ENCODE measurements at regions not wholly inside any gene's neighbourhood (a gene's known extent, or its start where the extent isn't known, plus 50 kb on each side); places are given as distances from the start of the nearest gene placed in this dataset.
"Not testable (repeated sequence)": the region's sequence is repeated elsewhere in the genome, so short reads cannot be mapped to it uniquely, and the experiment has no call there.

GRCh38 chr19:27971071-27971470 lies 1241.9 kb downstream of the UQCRFS1 start:
- no peak for DNase-seq (ENCODE audit: low spot score)
- Mint-ChIP-seq H3K4me3 (ENCODE audit: unreplicated experiment) (no peak overlapping the region), H3K27ac (ENCODE audit: unreplicated experiment) (no peak overlapping the region), H3K27me3 (ENCODE audit: unreplicated experiment) (no peaks in the 10 kb centered on the region), H3K9me3 (ENCODE audit: unreplicated experiment) (no peaks in the 10 kb centered on the region), H3K36me3 (ENCODE audit: low read depth, unreplicated experiment) (no peaks in the 10 kb centered on the region), H3K4me1 (ENCODE audit: unreplicated experiment) (peaks cover 9% of the 10 kb centered on the region)
- TF ChIP-seq CTCF (IDR thresholded peaks at IDR 0.05; ENCODE audit: unreplicated experiment): no peak

- Mint-ChIP-seq H3K4me3 (ENCODE audit: unreplicated experiment) (no peak overlapping the region), H3K9me3 (ENCODE audit: unreplicated experiment) (no peaks in the 10 kb centered on the region), H3K36me3 (ENCODE audit: low read depth, unreplicated experiment) (no peaks in the 10 kb centered on the region), H3K27me3 (ENCODE audit: unreplicated experiment) (no peaks in the 10 kb centered on the region), H3K27ac (ENCODE audit: unreplicated experiment) (no peak overlapping the region), H3K4me1 (ENCODE audit: unreplicated experiment) (no peaks in the 10 kb centered on the region)
- no peak for TF ChIP-seq CTCF (IDR thresholded peaks at IDR 0.05; ENCODE audit: unreplicated experiment)
- DNase-seq (ENCODE audit: low spot score): no peak
Observed at GRCh38 chr19:27966390-27966816, 1246.5 kb downstream of the UQCRFS1 start.

GRCh38 chr19:27964185-27964584 lies 1248.8 kb downstream of the UQCRFS1 start:
- Mint-ChIP-seq H3K27ac (ENCODE audit: unreplicated experiment) (no peak overlapping the region), H3K9me3 (ENCODE audit: unreplicated experiment) (no peaks in the 10 kb centered on the region), H3K27me3 (ENCODE audit: unreplicated experiment) (no peaks in the 10 kb centered on the region), H3K36me3 (ENCODE audit: low read depth, unreplicated experiment) (no peaks in the 10 kb centered on the region), H3K4me3 (ENCODE audit: unreplicated experiment) (no peak overlapping the region), H3K4me1 (ENCODE audit: unreplicated experiment) (no peaks in the 10 kb centered on the region)
- DNase-seq (ENCODE audit: low spot score): no peak
- TF ChIP-seq CTCF (IDR thresholded peaks at IDR 0.05; ENCODE audit: unreplicated experiment): no peak

- Mint-ChIP-seq H3K27ac (ENCODE audit: unreplicated experiment) (no peak overlapping the region), H3K4me1 (ENCODE audit: unreplicated experiment) (no peaks in the 10 kb centered on the region), H3K9me3 (ENCODE audit: unreplicated experiment) (no peaks in the 10 kb centered on the region), H3K27me3 (ENCODE audit: unreplicated experiment) (no peaks in the 10 kb centered on the region), H3K4me3 (ENCODE audit: unreplicated experiment) (no peak overlapping the region), H3K36me3 (ENCODE audit: low read depth, unreplicated experiment) (no peaks in the 10 kb centered on the region)
- TF ChIP-seq CTCF (IDR thresholded peaks at IDR 0.05; ENCODE audit: unreplicated experiment): no peak
- DNase-seq (ENCODE audit: low spot score): no peak
Observed at GRCh38 chr19:27962264-27962663, 1250.7 kb downstream of the UQCRFS1 start.

GRCh38 chr19:27955485-27956480 lies 1257.2 kb downstream of the UQCRFS1 start:
- no peak for TF ChIP-seq CTCF (IDR thresholded peaks at IDR 0.05; ENCODE audit: unreplicated experiment)

GRCh38 chr19:27942607-27943006 lies 1270.3 kb downstream of the UQCRFS1 start:
- not testable (repeated sequence) for H3K27me3 Mint-ChIP-seq (ENCODE audit: unreplicated experiment); DNase-seq (ENCODE audit: low spot score); H3K4me1 Mint-ChIP-seq (ENCODE audit: unreplicated experiment); H3K36me3 Mint-ChIP-seq (ENCODE audit: low read depth, unreplicated experiment); H3K4me3 Mint-ChIP-seq (ENCODE audit: unreplicated experiment); H3K27ac Mint-ChIP-seq (ENCODE audit: unreplicated experiment)
- H3K9me3 Mint-ChIP-seq (ENCODE audit: unreplicated experiment): peaks cover 15% of the 10 kb centered on the region

More at GRCh38 chr19:27955485-27956480, 1257.2 kb downstream of the UQCRFS1 start:
- Mint-ChIP-seq H3K27ac (ENCODE audit: unreplicated experiment) (no peak overlapping the region), H3K4me1 (ENCODE audit: unreplicated experiment) (no peaks in the 10 kb centered on the region), H3K27me3 (ENCODE audit: unreplicated experiment) (no peaks in the 10 kb centered on the region), H3K36me3 (ENCODE audit: low read depth, unreplicated experiment) (no peaks in the 10 kb centered on the region), H3K9me3 (ENCODE audit: unreplicated experiment) (no peaks in the 10 kb centered on the region), H3K4me3 (ENCODE audit: unreplicated experiment) (no peak overlapping the region)
- DNase-seq (ENCODE audit: low spot score): no peak
